ENCODE measurements at regions not wholly inside any gene's neighbourhood (a gene's known extent, or its start where the extent isn't known, plus 50 kb on each side); places are given as distances from the start of the nearest gene placed in this dataset.

- ATAC-seq (no peak), DNase-seq (ENCODE audit: low spot score) (no peak)
- Mint-ChIP-seq H3K9me3 (no peaks in the 10 kb centered on the region), H3K27ac (no peak overlapping the region), H3K4me3 (no peak overlapping the region), H3K4me1 (peaks cover 2% of the 10 kb centered on the region), H3K36me3 (no peaks in the 10 kb centered on the region), H3K27me3 (ENCODE audit: low read depth) (no peaks in the 10 kb centered on the region)
- ChIA-PET POLR2A (no interaction called here), CTCF (interaction anchor here (0.6 kb wide), 1 partner anchor 112 kb away, joined by 4 read pairs; no protein-coding TSS in a partner anchor)
- TF ChIP-seq HMGA2 (CRISPR knock-in tag; IDR thresholded peaks at IDR 0.05): no peak
- TF ChIP-seq MYBL2 (CRISPR knock-in tag; IDR thresholded peaks at IDR 0.05): no peak
- no peak for TF ChIP-seq TEAD4 (CRISPR knock-in tag; IDR thresholded peaks at IDR 0.05)
- no peak for TF ChIP-seq CREM (CRISPR knock-in tag; IDR thresholded peaks at IDR 0.05)
- TF ChIP-seq RORB (CRISPR knock-in tag; IDR thresholded peaks at IDR 0.05): no peak
- no peak for TF ChIP-seq IRF1 (CRISPR knock-in tag; IDR thresholded peaks at IDR 0.05)
- no peak for TF ChIP-seq MXD4 (CRISPR knock-in tag; IDR thresholded peaks at IDR 0.05; ENCODE audit: borderline replicate concordance)
- TF ChIP-seq ZNF423 (CRISPR knock-in tag; IDR thresholded peaks at IDR 0.05): no peak
- TF ChIP-seq ELF4 (CRISPR knock-in tag; IDR thresholded peaks at IDR 0.05; ENCODE audit: low read depth): no peak
- TF ChIP-seq ATF6 (CRISPR knock-in tag; IDR thresholded peaks at IDR 0.05): no peak
- TF ChIP-seq NR2C2 (CRISPR knock-in tag; IDR thresholded peaks at IDR 0.05): no peak
- TF ChIP-seq USF2 (CRISPR knock-in tag; IDR thresholded peaks at IDR 0.05): no peak
- TF ChIP-seq ZNF671 (CRISPR knock-in tag; IDR thresholded peaks at IDR 0.05): no peak
- TF ChIP-seq ESRRA (CRISPR knock-in tag; IDR thresholded peaks at IDR 0.05; ENCODE audit: borderline replicate concordance): no peak
- TF ChIP-seq ZNF512 (CRISPR knock-in tag; IDR thresholded peaks at IDR 0.05; ENCODE audit: borderline replicate concordance): no peak
- TF ChIP-seq IRF2 (CRISPR knock-in tag; IDR thresholded peaks at IDR 0.05; ENCODE audit: borderline replicate concordance, low read depth): no peak
Measured at GRCh38 chr20:11101243-11101642, 427.4 kb upstream of the JAG1 start.

GRCh38 chr20:11101696-11102095 lies 427.9 kb upstream of the JAG1 start:
- no peak for ATAC-seq
- ChIA-PET CTCF (no interaction called here), POLR2A (no interaction called here)
- no peaks in the 10 kb centered on the region for H3K36me3 Mint-ChIP-seq
- H3K27ac Mint-ChIP-seq: no peak overlapping the region
- H3K4me1 Mint-ChIP-seq: no peaks in the 10 kb centered on the region
- DNase-seq (ENCODE audit: low spot score): no peak
- TF ChIP-seq ZMAT4 (CRISPR knock-in tag; IDR thresholded peaks at IDR 0.05): no peak
- no peak overlapping the region for H3K4me3 Mint-ChIP-seq
- H3K9me3 Mint-ChIP-seq: no peaks in the 10 kb centered on the region
- no peaks in the 10 kb centered on the region for H3K27me3 Mint-ChIP-seq (ENCODE audit: low read depth)

- DNase-seq (ENCODE audit: low spot score) (no peak), ATAC-seq (no peak)
- no peak overlapping the region for H3K27ac Mint-ChIP-seq
- POLR2A ChIA-PET: no interaction called here
- H3K36me3 Mint-ChIP-seq: no peaks in the 10 kb centered on the region
- TF ChIP-seq TEAD1 (CRISPR knock-in tag; IDR thresholded peaks at IDR 0.05) (no peak), CREM (CRISPR knock-in tag; IDR thresholded peaks at IDR 0.05) (no peak), NFE2L1 (CRISPR knock-in tag; IDR thresholded peaks at IDR 0.05) (no peak), ZNF232 (CRISPR knock-in tag; IDR thresholded peaks at IDR 0.05) (no peak)
- H3K27me3 Mint-ChIP-seq (ENCODE audit: low read depth): no peaks in the 10 kb centered on the region
- CTCF ChIA-PET: no interaction called here
- peaks cover 6% of the 10 kb centered on the region for H3K4me1 Mint-ChIP-seq
- H3K9me3 Mint-ChIP-seq: no peaks in the 10 kb centered on the region
- H3K4me3 Mint-ChIP-seq: no peak overlapping the region
Measured at GRCh38 chr20:11103866-11104265, 430.1 kb upstream of the JAG1 start.
